OCI-LY1 (cell line): ENCODE measurements at regions not wholly inside any gene's neighbourhood (a gene's known extent, or its start where the extent isn't known, plus 50 kb on each side); places are given as distances from the start of the nearest gene placed in this dataset.

Source experiments
- H2AFZ ChIP-seq: fragments of 200-600 bp; sonication (generic), shearing (Covaris generic); 2 replicates; pipeline ENCODE4 v1.6.0; 2014; ENCODE audit warnings: antibody characterized with exemption, mild to moderate bottlenecking, low read length
- H3F3A ChIP-seq: fragments of 200-600 bp; sonication (generic), shearing (Covaris generic); 2 replicates; pipeline ENCODE4 v1.6.0; 2014; ENCODE audit warnings: mild to moderate bottlenecking, antibody characterized with exemption, low read length, moderate library complexity; ENCODE audit not compliant: insufficient read depth
- H3K27ac ChIP-seq: fragments of 200-600 bp; sonication (generic); 2 replicates; pipeline ENCODE4 v1.5.1; 2014; ENCODE audit warnings: low read length, mixed run types, mild to moderate bottlenecking, low read depth; ENCODE audit not compliant: poor library complexity, severe bottlenecking
- H3K27me3 ChIP-seq: fragments of 200-600 bp; sonication (generic); 2 replicates; pipeline ENCODE4 v1.6.0; 2014; ENCODE audit warnings: antibody characterized with exemption, mild to moderate bottlenecking, low read length, moderate library complexity; ENCODE audit not compliant: insufficient read depth
- H3K36me3 ChIP-seq: fragments of 200-600 bp; sonication (generic); 2 replicates; pipeline ENCODE4 v1.6.1; 2014; ENCODE audit warnings: mild to moderate bottlenecking, antibody characterized with exemption, low read length, moderate library complexity, mixed read lengths; ENCODE audit not compliant: insufficient read depth
- H3K4me1 ChIP-seq: fragments of 200-600 bp; sonication (generic); 2 replicates; pipeline ENCODE4 v1.5.1; 2014; ENCODE audit warnings: mild to moderate bottlenecking, low read length, moderate library complexity; ENCODE audit not compliant: insufficient read depth, severe bottlenecking
- H3K4me2 ChIP-seq: fragments of 200-600 bp; sonication (generic), shearing (Covaris generic); 2 replicates; pipeline ENCODE4 v1.6.1; 2014; ENCODE audit warnings: low read length
- H3K4me3 ChIP-seq: fragments of 200-600 bp; sonication (generic); 2 replicates; pipeline ENCODE4 v1.5.1; 2014; ENCODE audit warnings: low read length, low read depth, mild to moderate bottlenecking, mixed read lengths; ENCODE audit not compliant: poor library complexity, severe bottlenecking
- H3K79me2 ChIP-seq: fragments of 200-600 bp; shearing (Covaris generic); 2 replicates; pipeline ENCODE4 v1.6.1; 2016; ENCODE audit warnings: mixed run types, low read length, mixed read lengths; ENCODE audit not compliant: insufficient read depth
- H3K9ac ChIP-seq: fragments of 200-600 bp; sonication (generic), shearing (Covaris generic); 2 replicates; pipeline ENCODE4 v1.6.1; 2014; ENCODE audit warnings: mild to moderate bottlenecking, low read length, mixed read lengths
- H3K9me2 ChIP-seq: fragments of 200-600 bp; sonication (generic), shearing (Covaris generic); 2 replicates; pipeline ENCODE4 v1.6.1; 2014; ENCODE audit warnings: low read depth, mild to moderate bottlenecking, low read length, mixed read lengths
- H3K9me3 ChIP-seq: fragments of 200-600 bp; shearing (Covaris generic); 2 replicates; pipeline ENCODE4 v1.6.1; 2014; ENCODE audit warnings: low read length, mixed read lengths
- H4K20me1 ChIP-seq: fragments of 200-600 bp; sonication (generic), shearing (Covaris generic); 2 replicates; pipeline ENCODE4 v1.6.0; 2016; ENCODE audit warnings: mild to moderate bottlenecking, low read length; ENCODE audit not compliant: insufficient read depth
- EZH2 ChIP-seq: fragments of 200-600 bp; sonication (generic), shearing (Covaris generic); IDR thresholded peaks from 2 replicates; pipeline ENCODE4 v1.8.0; 2017; ENCODE audit warnings: borderline replicate concordance, mixed run types, mild to moderate bottlenecking, antibody characterized with exemption, low read length, moderate library complexity, mixed read lengths
- TF ChIP-seq, protein P1 (sequence below): fragments of 200-600 bp; sonication (generic), shearing (Covaris generic); IDR thresholded peaks from 2 replicates; pipeline ENCODE4 v1.5.1; 2017; ENCODE audit warnings: mild to moderate bottlenecking, antibody characterized with exemption, low read length, moderate library complexity, mixed read lengths

DNA sequence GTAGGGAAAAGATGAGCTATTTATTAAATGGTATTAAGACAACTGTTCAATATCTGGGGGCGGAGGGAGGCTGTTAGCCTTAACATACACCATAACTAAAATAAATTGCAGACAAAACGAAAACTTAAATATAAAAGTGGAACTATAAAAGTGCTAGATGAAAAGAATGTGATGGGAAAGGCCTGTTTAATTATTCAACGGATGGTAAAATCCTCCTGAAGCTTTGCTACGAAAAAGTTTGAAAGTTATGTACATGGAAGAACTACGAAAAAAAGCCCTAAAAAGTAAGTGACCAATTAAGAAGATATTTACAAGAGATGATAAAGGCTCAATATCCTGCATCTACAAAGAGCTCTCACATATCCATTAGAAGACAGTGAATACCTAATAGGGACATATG is 197.8 kb upstream of the IER5L start:
- no peaks in the 10 kb centered on the region for H3K36me3 ChIP-seq
- 0 out of 2 replicates have a peak, but pooled peaks cover 2% of the 10 kb centered on the region for H3K9me3 ChIP-seq
- no peak overlapping the region for H3K4me2 ChIP-seq
- peaks cover 3% of the 10 kb centered on the region; the same call in 1 of the 2 replicates for H3K27me3 ChIP-seq
- H3F3A ChIP-seq: no peaks in the 10 kb centered on the region
- H3K4me1 ChIP-seq: no peaks in the 10 kb centered on the region
- H3K79me2 ChIP-seq: no peaks in the 10 kb centered on the region
- no peaks in the 10 kb centered on the region for H4K20me1 ChIP-seq
- H3K9ac ChIP-seq: no peak overlapping the region
- no peaks in the 10 kb centered on the region for H3K9me2 ChIP-seq
- no peak overlapping the region for H3K27ac ChIP-seq
- H3K4me3 ChIP-seq: no peak overlapping the region
- TF ChIP-seq, protein P1, sequence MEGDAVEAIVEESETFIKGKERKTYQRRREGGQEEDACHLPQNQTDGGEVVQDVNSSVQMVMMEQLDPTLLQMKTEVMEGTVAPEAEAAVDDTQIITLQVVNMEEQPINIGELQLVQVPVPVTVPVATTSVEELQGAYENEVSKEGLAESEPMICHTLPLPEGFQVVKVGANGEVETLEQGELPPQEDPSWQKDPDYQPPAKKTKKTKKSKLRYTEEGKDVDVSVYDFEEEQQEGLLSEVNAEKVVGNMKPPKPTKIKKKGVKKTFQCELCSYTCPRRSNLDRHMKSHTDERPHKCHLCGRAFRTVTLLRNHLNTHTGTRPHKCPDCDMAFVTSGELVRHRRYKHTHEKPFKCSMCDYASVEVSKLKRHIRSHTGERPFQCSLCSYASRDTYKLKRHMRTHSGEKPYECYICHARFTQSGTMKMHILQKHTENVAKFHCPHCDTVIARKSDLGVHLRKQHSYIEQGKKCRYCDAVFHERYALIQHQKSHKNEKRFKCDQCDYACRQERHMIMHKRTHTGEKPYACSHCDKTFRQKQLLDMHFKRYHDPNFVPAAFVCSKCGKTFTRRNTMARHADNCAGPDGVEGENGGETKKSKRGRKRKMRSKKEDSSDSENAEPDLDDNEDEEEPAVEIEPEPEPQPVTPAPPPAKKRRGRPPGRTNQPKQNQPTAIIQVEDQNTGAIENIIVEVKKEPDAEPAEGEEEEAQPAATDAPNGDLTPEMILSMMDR: no peak
- TF ChIP-seq EZH2: no peak
- no peak overlapping the region for H2AFZ ChIP-seq

DNA sequence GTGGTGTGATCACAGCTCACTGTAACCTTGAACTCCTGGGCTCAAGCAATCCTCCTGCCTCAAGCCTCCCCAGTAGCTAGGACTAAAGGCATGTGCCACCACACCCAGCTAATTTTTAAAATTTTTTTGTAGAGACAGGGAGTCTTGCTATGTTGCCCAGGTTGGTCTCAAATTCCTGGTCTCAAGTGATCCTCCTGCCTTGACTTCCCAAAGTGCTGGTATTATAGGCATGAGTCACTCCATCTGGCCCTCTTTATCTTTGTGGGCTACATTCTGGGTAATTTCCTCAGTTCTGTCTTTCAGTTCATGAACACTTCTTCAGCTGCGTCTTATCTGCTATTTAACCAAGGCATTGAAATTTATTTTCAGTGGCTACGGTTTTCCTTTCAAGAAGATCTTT is 196.6 kb upstream of the IER5L start:
- Histone ChIP-seq H2AFZ (no peak overlapping the region), H3K36me3 (no peaks in the 10 kb centered on the region), H3K9me2 (no peaks in the 10 kb centered on the region), H4K20me1 (no peaks in the 10 kb centered on the region), H3K4me3 (no peak overlapping the region), H3K27me3 (peaks cover 5% of the 10 kb centered on the region; the same call in 1 of the 2 replicates), H3K27ac (no peak overlapping the region), H3K79me2 (no peaks in the 10 kb centered on the region), H3K4me2 (no peak overlapping the region), H3F3A (no peaks in the 10 kb centered on the region), H3K9me3 (peaks cover 6% of the 10 kb centered on the region; the same call in 1 of the 2 replicates), H3K9ac (no peak overlapping the region), H3K4me1 (no peaks in the 10 kb centered on the region)
- TF ChIP-seq, protein P1: no peak

DNA sequence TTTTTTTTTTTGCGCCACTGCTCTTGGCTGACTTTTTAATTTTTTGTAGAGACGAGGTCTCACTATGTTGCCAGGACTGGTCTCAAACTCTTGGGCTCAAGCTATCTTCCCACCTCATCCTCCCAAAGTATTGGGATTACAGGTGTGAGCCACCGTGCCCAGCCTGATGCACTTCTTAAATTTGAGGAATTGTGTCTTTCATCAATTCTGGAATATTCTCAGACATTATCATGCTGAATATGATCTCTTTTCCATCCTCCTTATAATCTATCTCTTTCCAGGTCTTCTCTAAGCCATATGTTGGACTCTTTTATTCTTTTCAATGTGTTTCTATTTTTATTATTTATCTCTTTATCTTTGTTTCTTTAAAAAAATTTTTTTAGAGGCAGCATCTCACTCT is 196.2 kb upstream of the IER5L start:
- Histone ChIP-seq H3K27me3 (peaks cover 4% of the 10 kb centered on the region; the same call in 1 of the 2 replicates), H3K4me1 (no peaks in the 10 kb centered on the region), H3K4me3 (no peak overlapping the region), H3K9ac (no peak overlapping the region), H3K9me3 (peaks cover 9% of the 10 kb centered on the region; the same call in 1 of the 2 replicates), H3K79me2 (no peaks in the 10 kb centered on the region), H3K27ac (no peak overlapping the region), H3F3A (no peaks in the 10 kb centered on the region), H3K4me2 (no peak overlapping the region), H3K36me3 (no peaks in the 10 kb centered on the region; the same call in 1 of the 2 replicates), H4K20me1 (no peaks in the 10 kb centered on the region), H2AFZ (no peak overlapping the region), H3K9me2 (no peaks in the 10 kb centered on the region)
- TF ChIP-seq, protein P1: no peak
- TF ChIP-seq EZH2: no peak
